H1 (cell line): ENCODE measurements at regions not wholly inside any gene's neighbourhood (a gene's known extent, or its start where the extent isn't known, plus 50 kb on each side); places are given as distances from the start of the nearest gene placed in this dataset.

Experiments
- CTCF ChIA-PET: fragments of 300-600 bp; sonication (Branson Sonifier 250); formaldehyde crosslinking; loops from one replicate; lab custom pipeline; 2021; ENCODE audit not compliant: partially characterized antibody; lab: Charles Lee
- POLR2A ChIA-PET: fragments of 300-600 bp; sonication (Branson Sonifier 250); formaldehyde crosslinking; loops from one replicate; lab custom pipeline; 2021; ENCODE audit warnings: inconsistent platforms; ENCODE audit not compliant: partially characterized antibody; lab: Charles Lee
- DNase-seq, 2 experiments: peaks; one replicate each; pipeline versions ENCODE4 v3.0.0 to v3.0.0-alpha.2; 2010 to 2022; ENCODE audit warnings: low spot score in 2 of 2, low read depth in 1 of 2, mixed read lengths in 1 of 2
- FAIRE-seq: peaks from 2 replicates; lab custom pipeline; 2011; peaks lifted over from hg19 to GRCh38; lab: Jason Lieb, UNC
- H2AFZ ChIP-seq: 2 replicates; pipeline ENCODE4 v1.8.1; 2012; ENCODE audit warnings: low read length, inconsistent platforms
- H2AK5ac ChIP-seq: 2 replicates; pipeline ENCODE4 v1.6.1; 2013; ENCODE audit warnings: low read depth, low read length
- H2BK120ac ChIP-seq: replicated peaks from 2 replicates; pipeline ENCODE3; 2013; ENCODE audit warnings: low read depth, low read length, inconsistent platforms
- H2BK12ac ChIP-seq: 2 replicates; pipeline ENCODE4 v1.6.1; 2013; ENCODE audit warnings: low read depth, low read length
- H2BK15ac ChIP-seq: 2 replicates; pipeline ENCODE4 v1.6.1; 2013; ENCODE audit warnings: low read length
- H2BK20ac ChIP-seq: 2 replicates; pipeline ENCODE4 v1.6.1; 2013; ENCODE audit warnings: low read length
- H2BK5ac ChIP-seq: 2 replicates; pipeline ENCODE4 v1.6.1; 2013; ENCODE audit warnings: low read depth, low read length
- H3K14ac ChIP-seq: 2 replicates; pipeline ENCODE4 v1.6.1; 2013; ENCODE audit warnings: inconsistent platforms; ENCODE audit not compliant: insufficient read length
- H3K18ac ChIP-seq: 2 replicates; pipeline ENCODE4 v1.6.1; 2013; ENCODE audit warnings: low read length; ENCODE audit errors: extremely low read depth
- H3K23ac ChIP-seq: 2 replicates; pipeline ENCODE4 v1.6.1; 2013; ENCODE audit warnings: inconsistent platforms; ENCODE audit not compliant: insufficient read length
- H3K23me2 ChIP-seq: 2 replicates; pipeline ENCODE4 v1.6.1; 2013; ENCODE audit warnings: low read depth, low read length
- H3K27ac ChIP-seq: 2 replicates; pipeline ENCODE4 v1.6.1; 2011; ENCODE audit warnings: low read depth, low read length, inconsistent platforms
- H3K27me3 ChIP-seq, 4 experiments: replicated peaks in 1 of 4; 1 replicate in 1 of 4; 2 replicates in 3 of 4; pipeline versions ENCODE4 v1.6.1 to v1.8.1; 2011 to 2013; ENCODE audit warnings: low read length in 3 of 4, mild to moderate bottlenecking in 3 of 4, inconsistent platforms in 2 of 4, mixed read lengths in 2 of 4, moderate library complexity in 1 of 4; ENCODE audit not compliant: control insufficient read depth in 3 of 4, insufficient read depth in 3 of 4; ENCODE audit errors: extremely low read depth in 1 of 4
- H3K36me3 ChIP-seq, 4 experiments: 2 replicates each; pipeline versions ENCODE4 v1.6.1 to v1.8.1; 2011 to 2013; ENCODE audit warnings: mild to moderate bottlenecking in 4 of 4, low read length in 3 of 4, moderate library complexity in 2 of 4, control low read depth in 1 of 4, inconsistent platforms in 1 of 4; ENCODE audit not compliant: insufficient read depth in 4 of 4, control insufficient read depth in 2 of 4
- H3K4ac ChIP-seq: replicated peaks from 2 replicates; pipeline ENCODE3; 2013; ENCODE audit warnings: low read length, low read depth, mixed read lengths, inconsistent platforms; ENCODE audit not compliant: insufficient read length
- H3K4me1 ChIP-seq, 4 experiments: replicated peaks in 1 of 4; 1 replicate in 1 of 4; 2 replicates in 3 of 4; pipeline versions ENCODE4 v1.6.1 to v1.8.1; 2011 to 2013; ENCODE audit warnings: low read length in 3 of 4, inconsistent platforms in 2 of 4, mixed read lengths in 1 of 4; ENCODE audit not compliant: insufficient read depth in 4 of 4, control insufficient read depth in 3 of 4
- H3K4me2 ChIP-seq, 2 experiments: 2 replicates each; pipeline versions ENCODE4 v1.6.1 to v1.8.1; 2011 to 2013; ENCODE audit warnings: low read depth in 2 of 2, low read length in 2 of 2, control low read depth in 1 of 2, inconsistent platforms in 1 of 2, mild to moderate bottlenecking in 1 of 2; ENCODE audit not compliant: insufficient read depth in 1 of 2
- H3K4me3 ChIP-seq, 4 experiments: fragments of 200-600, 300-600 bp in 1 of 4; sonication (generic), shearing (Covaris generic), sonication (Bioruptor Twin) in 1 of 4; 2 replicates each; pipeline versions ENCODE4 v1.5.1 to v1.8.1; 2011 to 2016; ENCODE audit warnings: low read length in 4 of 4, low read depth in 3 of 4, control low read depth in 2 of 4, inconsistent platforms in 2 of 4, mild to moderate bottlenecking in 2 of 4, mixed read lengths in 1 of 4, moderate library complexity in 1 of 4; ENCODE audit not compliant: insufficient read depth in 2 of 4; ENCODE audit errors: extremely low read depth in 1 of 4
- H3K56ac ChIP-seq: replicated peaks from 2 replicates; pipeline ENCODE3; 2013; ENCODE audit warnings: low read depth, mild to moderate bottlenecking, mixed read lengths, low read length, inconsistent platforms; ENCODE audit not compliant: insufficient read length
- H3K79me1 ChIP-seq: 2 replicates; pipeline ENCODE4 v1.6.1; 2013; ENCODE audit warnings: low read depth, low read length, control low read depth
- H3K79me2 ChIP-seq, 2 experiments: 2 replicates each; pipeline versions ENCODE4 v1.6.1 to v1.8.1; 2012 to 2013; ENCODE audit warnings: low read length in 2 of 2, mild to moderate bottlenecking in 2 of 2, inconsistent platforms in 1 of 2; ENCODE audit not compliant: insufficient read depth in 2 of 2, control insufficient read depth in 1 of 2
- H3K9ac ChIP-seq, 4 experiments: replicated peaks in 1 of 4; 1 replicate in 1 of 4; 2 replicates in 3 of 4; pipeline versions ENCODE4 v1.6.1 to v1.8.1; 2011 to 2013; ENCODE audit warnings: low read depth in 3 of 4, low read length in 3 of 4, control low read depth in 2 of 4, mild to moderate bottlenecking in 2 of 4, moderate library complexity in 2 of 4, inconsistent platforms in 1 of 4; ENCODE audit errors: extremely low read depth in 1 of 4
- H3K9me3 ChIP-seq, 2 experiments: 2 replicates each; pipeline versions ENCODE4 v1.6.1 to v1.8.1; 2012 to 2013; ENCODE audit warnings: mild to moderate bottlenecking in 2 of 2, moderate library complexity in 2 of 2, control low read depth in 1 of 2, inconsistent platforms in 1 of 2, low read depth in 1 of 2, low read length in 1 of 2, mixed read lengths in 1 of 2; ENCODE audit not compliant: insufficient read depth in 2 of 2
- H4K20me1 ChIP-seq, 2 experiments: replicated peaks in 1 of 2; 2 replicates each; pipeline versions ENCODE3 to v1.8.1; 2011 to 2013; ENCODE audit warnings: inconsistent platforms in 2 of 2, low read length in 2 of 2, mild to moderate bottlenecking in 1 of 2; ENCODE audit not compliant: insufficient read depth in 2 of 2, control insufficient read depth in 1 of 2
- H4K5ac ChIP-seq: 2 replicates; pipeline ENCODE4 v1.6.1; 2013; ENCODE audit warnings: low read length, low read depth, mixed read lengths, inconsistent platforms; ENCODE audit not compliant: insufficient read length
- H4K8ac ChIP-seq: 2 replicates; pipeline ENCODE4 v1.8.0; 2013; ENCODE audit warnings: mild to moderate bottlenecking, moderate library complexity, low read length, inconsistent platforms; ENCODE audit not compliant: insufficient read depth; ENCODE audit errors: extremely low read depth
- H4K91ac ChIP-seq: replicated peaks from 2 replicates; pipeline ENCODE3; 2013; ENCODE audit warnings: low read length, mixed read lengths, inconsistent platforms; ENCODE audit not compliant: insufficient read length
- CBX5 ChIP-seq: fragments of 300-800, 300-1000 bp; sonication (generic); IDR thresholded peaks from 2 replicates; pipeline ENCODE4 v1.7.1; 2016; ENCODE audit warnings: antibody characterized with exemption, low read length, low read depth
- CBX8 ChIP-seq: fragments of 300-800, 300-1000 bp; sonication (generic); IDR thresholded peaks from 2 replicates; pipeline ENCODE4 v1.7.1; 2016; ENCODE audit warnings: low read depth, low read length, borderline replicate concordance
- GTF2F1 ChIP-seq: IDR thresholded peaks from 2 replicates; pipeline ENCODE4 v1.6.1; 2012; ENCODE audit warnings: low read depth, low read length, improper control_type of control experiment, borderline replicate concordance
- JUN ChIP-seq: IDR thresholded peaks from 2 replicates; pipeline ENCODE4 v1.6.1; 2011; ENCODE audit warnings: low read depth, mild to moderate bottlenecking, improper control_type of control experiment, low read length
- MAX ChIP-seq: IDR thresholded peaks from 2 replicates; pipeline ENCODE4 v1.6.1; 2012; ENCODE audit warnings: inconsistent platforms
- RNF2 ChIP-seq: fragments of 200-900, 300-1000 bp; sonication (generic); IDR thresholded peaks from 2 replicates; pipeline ENCODE4 v1.7.1; 2016; ENCODE audit warnings: borderline replicate concordance, low read depth, mild to moderate bottlenecking, antibody characterized with exemption, low read length; ENCODE audit not compliant: poor library complexity, severe bottlenecking; ENCODE audit errors: missing control alignments
- SUZ12 ChIP-seq: fragments of 200-600 bp; sonication (generic); IDR thresholded peaks from 2 replicates; pipeline ENCODE4 v1.6.1; 2012; ENCODE audit warnings: mild to moderate bottlenecking, inconsistent platforms, low read length, moderate library complexity, mixed read lengths
- TAF1 ChIP-seq: IDR thresholded peaks from 2 replicates; pipeline ENCODE4 v1.6.1; 2011; ENCODE audit warnings: mild to moderate bottlenecking, low read depth, low read length
- TAF7 ChIP-seq: optimal IDR thresholded peaks from 2 replicates; pipeline ENCODE3; 2011; ENCODE audit warnings: low read depth, mild to moderate bottlenecking, inconsistent platforms, low read length, moderate library complexity, borderline replicate concordance
- TCF12 ChIP-seq: IDR thresholded peaks from 2 replicates; pipeline ENCODE4 v1.6.1; 2011; ENCODE audit warnings: low read depth, mild to moderate bottlenecking, low read length
- TEAD4 ChIP-seq: IDR thresholded peaks from 2 replicates; pipeline ENCODE4 v1.6.1; 2012; ENCODE audit warnings: low read depth, low read length, inconsistent platforms, mixed read lengths
- WGBS, 2 experiments: shearing (Covaris generic) in 1 of 2; methylation state at CpG; one replicate each; pipeline versions ENCODE4 v1.1.6 to v1.1.7; 2013 to 2015; ENCODE audit warnings: low lambda C conversion rate in 2 of 2, mixed read lengths in 2 of 2, inconsistent platforms in 1 of 2, low coverage in 1 of 2, missing lambda C conversion rate in 1 of 2; ENCODE audit not compliant: insufficient replicate concordance in 2 of 2, insufficient coverage in 1 of 2, insufficient read length in 1 of 2; ENCODE audit errors: extremely low coverage in 1 of 2, missing lambda C conversion rate in 1 of 2; 5-methylcytosine and 5-hydroxymethylcytosine counted together

GRCh38 chr1:94609619-94610018 lies 68.1 kb upstream of the F3 start:
- CTCF ChIA-PET, result interaction anchor here (0.6 to 3.4 kb wide), 8 partner anchors 11 to 195 kb away, joined by 3 to 34 read pairs (median 4); no protein-coding TSS in a partner anchor
- POLR2A ChIA-PET, result interaction anchor here (0.9 kb wide), 1 partner anchor 81 kb away, joined by 3 read pairs; no protein-coding TSS in a partner anchor

More at GRCh38 chr1:94609619-94610018, 68.1 kb upstream of the F3 start:
- Histone ChIP-seq H4K91ac (no peak overlapping the region), H2BK12ac (no peak overlapping the region), H3K23me2 (no peaks in the 10 kb centered on the region; the same call in 1 of the 2 replicates), H3K14ac (no peak overlapping the region), H2BK5ac (no peak overlapping the region), H2BK15ac (no peak overlapping the region), H3K79me1 (no peaks in the 10 kb centered on the region), H3K18ac (no peak overlapping the region), H3K4ac (no peak overlapping the region), H2BK120ac (no peak overlapping the region), H3K27ac (no peak overlapping the region), H3K36me3 (no peaks in the 10 kb centered on the region), H4K5ac (no peak overlapping the region), H3K79me2 (no peaks in the 10 kb centered on the region), H2AK5ac (no peak overlapping the region), H3K56ac (no peak overlapping the region), H3K27me3 (no peaks in the 10 kb centered on the region), H4K8ac (no peak overlapping the region), H2BK20ac (no peak overlapping the region), H2AFZ (no peak overlapping the region), H3K9me3 (no peaks in the 10 kb centered on the region), H3K4me3 (no peak overlapping the region), H3K23ac (no peak overlapping the region), H3K4me1 (peaks cover 0 to 5% (median 0%) of the 10 kb centered on the region in 4 experiments; a peak in 3 of 7 replicates), H4K20me1 (no peaks in the 10 kb centered on the region), H3K9ac (no peak overlapping the region), H3K4me2 (no peak overlapping the region)
- no peak for FAIRE-seq
- no peak for TF ChIP-seq GTF2F1
- no peak for TF ChIP-seq TEAD4
- TF ChIP-seq TAF7, result no peak
- no peak for TF ChIP-seq CBX8
- no peak for TF ChIP-seq MAX
- TF ChIP-seq TCF12, result no peak
- no peak for TF ChIP-seq TAF1
- TF ChIP-seq RNF2, result no peak
- TF ChIP-seq CBX5, result no peak
- TF ChIP-seq SUZ12, result no peak
- no peak for TF ChIP-seq JUN
- 87% methylated on average over 8 of the region's 8 CpGs; no CpG with 5 or more reads in 1 of the 2 experiments for WGBS, 2 experiments
- no peak for DNase-seq
